GM13976 (cell line): ENCODE measurements at regions not wholly inside any gene's neighbourhood (a gene's known extent, or its start where the extent isn't known, plus 50 kb on each side); places are given as distances from the start of the nearest gene placed in this dataset.

Source experiments
- DNase-seq: peaks from one replicate; pipeline ENCODE4 v3.0.0; 2012; ENCODE audit warnings: low spot score
- CTCF ChIP-seq: IDR thresholded peaks from 2 replicates; pipeline ENCODE4 v1.5.1; 2012; ENCODE audit warnings: borderline replicate concordance, mild to moderate bottlenecking; ENCODE audit not compliant: insufficient read depth; ENCODE audit errors: extremely low read depth, missing control alignments, control extremely low read depth
- in situ Hi-C: fragments of 300-500 bp; cut with MboI; formaldehyde crosslinking; loops from one replicate; pipeline ENCODE4 v1.12.0; 2022; ENCODE audit warnings: low sequenced_read_pairs, mixed read lengths, inconsistent platforms; ENCODE audit not compliant: unreplicated experiment

- no peak for TF ChIP-seq CTCF
- DNase-seq = no peak
- in situ Hi-C loops = no loop called here
Measured at GRCh38 chr17:70929226-70929625, 759.9 kb downstream of the KCNJ2 start.

GRCh38 chr17:70934231-70934630 is 764.9 kb downstream of the KCNJ2 start:
- TF ChIP-seq CTCF = no peak
- no peak for DNase-seq
- in situ Hi-C loops = no loop called here

GRCh38 chr17:70934835-70935234 is 765.5 kb downstream of the KCNJ2 start:
- TF ChIP-seq CTCF = no peak
- in situ Hi-C loops = no loop called here

GRCh38 chr17:70936724-70937123 is 767.4 kb downstream of the KCNJ2 start:
- DNase-seq = no peak
- in situ Hi-C loops = no loop called here
- no peak for TF ChIP-seq CTCF

More at GRCh38 chr17:70934835-70935234, 765.5 kb downstream of the KCNJ2 start:
- DNase-seq = no peak

GRCh38 chr17:70938336-70938735 is 769.0 kb downstream of the KCNJ2 start:
- in situ Hi-C loops = no loop called here
- no peak for DNase-seq
- no peak for TF ChIP-seq CTCF

DNA sequence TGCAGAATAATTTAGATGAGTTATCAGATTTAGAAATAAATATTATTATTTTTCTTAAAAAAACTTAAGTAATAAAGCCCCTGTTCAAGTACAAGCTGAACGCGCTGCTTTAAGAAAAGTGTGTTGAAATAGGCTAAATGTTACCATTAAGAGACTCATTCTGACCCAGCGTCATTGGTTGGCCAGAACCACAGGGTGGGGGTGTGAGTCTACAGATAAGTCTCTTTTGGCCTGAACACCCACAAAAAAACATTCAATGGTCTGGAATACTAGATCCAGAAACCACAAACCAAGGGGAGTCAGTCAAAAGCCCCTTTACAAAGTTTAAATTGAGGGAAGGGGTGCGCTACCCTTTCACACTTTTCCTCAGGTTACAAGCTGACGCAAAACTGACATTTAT is 776.1 kb downstream of the KCNJ2 start:
- no peak for TF ChIP-seq CTCF
- no peak for DNase-seq
- in situ Hi-C loops = no loop called here

GRCh38 chr17:70947215-70947614 is 777.9 kb downstream of the KCNJ2 start:
- no peak for TF ChIP-seq CTCF
- DNase-seq = no peak
- in situ Hi-C loops = no loop called here
